ENCODE measurements at regions not wholly inside any gene's neighbourhood (a gene's known extent, or its start where the extent isn't known, plus 50 kb on each side); places are given as distances from the start of the nearest gene placed in this dataset.
A peak's percentile ranks its signal among the peaks of the same experiment; 100 is the strongest.

GRCh38 chr20:4610871-4611270 lies 75.4 kb upstream of the PRNP start:
- Mint-ChIP-seq H3K9me3 (peaks cover 0 to 7% (median 4%) of the 10 kb centered on the region in 7 donors), H3K27me3 (peaks cover 0 to 4% (median 0%) of the 10 kb centered on the region in 3 donors), H3K4me1 (peaks cover 35 to 43% (median 35%) of the 10 kb centered on the region in 3 donors), H3K36me3 (peaks cover 4 to 6% of the 10 kb centered on the region in 2 donors), H3K27ac (peak overlapping the region in 3 of 6 donors; percentile 59 to 89 (median 82)), H3K4me3 (no peak overlapping the region)
- ATAC-seq (ENCODE audit: low read depth in 2 of 2) (no peak), DNase-seq (no peak)

- Mint-ChIP-seq H3K4me1 (peaks cover 34 to 42% (median 34%) of the 10 kb centered on the region in 3 donors), H3K9me3 (no peaks in the 10 kb centered on the region), H3K27ac (peak overlapping the region in 2 of 6 donors; percentile 29 to 85), H3K4me3 (no peak overlapping the region), H3K36me3 (no peaks in the 10 kb centered on the region), H3K27me3 (peaks cover 0 to 4% (median 0%) of the 10 kb centered on the region in 3 donors)
- DNase-seq (no peak), ATAC-seq (ENCODE audit: low read depth in 2 of 2) (no peak)
Observed at GRCh38 chr20:4609511-4609910, 76.7 kb upstream of the PRNP start.

GRCh38 chr20:4608861-4609260 lies 77.4 kb upstream of the PRNP start:
- no peak for DNase-seq
- H3K4me3 Mint-ChIP-seq = no peak overlapping the region
- H3K36me3 Mint-ChIP-seq = no peaks in the 10 kb centered on the region
- H3K4me1 Mint-ChIP-seq = peaks cover 27 to 35% (median 28%) of the 10 kb centered on the region in 3 donors
- H3K27me3 Mint-ChIP-seq = peaks cover 0 to 4% (median 4%) of the 10 kb centered on the region in 3 donors
- ATAC-seq (ENCODE audit: low read depth in 2 of 2) = no peak
- H3K9me3 Mint-ChIP-seq = no peaks in the 10 kb centered on the region
- H3K27ac Mint-ChIP-seq = peak overlapping the region in 3 of 6 donors; percentile 48 to 77 (median 61)

- peak overlapping the region in 1 of 8 donors; percentile 39 for H3K4me3 Mint-ChIP-seq
- ATAC-seq (ENCODE audit: low read depth in 2 of 2) (peak; percentile 87 to 94), DNase-seq (peak; percentile 67)
- peaks cover 0 to 12% (median 4%) of the 10 kb centered on the region in 3 donors for H3K27me3 Mint-ChIP-seq
- H3K4me1 Mint-ChIP-seq = peaks cover 21 to 28% (median 23%) of the 10 kb centered on the region in 3 donors
- no peaks in the 10 kb centered on the region for H3K9me3 Mint-ChIP-seq
- H3K36me3 Mint-ChIP-seq = no peaks in the 10 kb centered on the region
- peak overlapping the region in 5 of 6 donors; percentile 19 to 82 (median 73) for H3K27ac Mint-ChIP-seq
Observed at GRCh38 chr20:4607287-4607713, 79.0 kb upstream of the PRNP start.

GRCh38 chr20:4606051-4606450 lies 80.2 kb upstream of the PRNP start:
- H3K27ac Mint-ChIP-seq = no peak overlapping the region
- no peaks in the 10 kb centered on the region for H3K36me3 Mint-ChIP-seq
- DNase-seq = no peak
- no peak for ATAC-seq (ENCODE audit: low read depth in 2 of 2)
- H3K4me1 Mint-ChIP-seq = peaks cover 18 to 24% (median 21%) of the 10 kb centered on the region in 3 donors
- H3K4me3 Mint-ChIP-seq = no peak overlapping the region
- H3K27me3 Mint-ChIP-seq = peaks cover 0 to 23% (median 8%) of the 10 kb centered on the region in 3 donors
- H3K9me3 Mint-ChIP-seq = no peaks in the 10 kb centered on the region

- no peak for DNase-seq
- H3K4me3 Mint-ChIP-seq = no peak overlapping the region
- no peak for ATAC-seq (ENCODE audit: low read depth in 2 of 2)
- no peaks in the 10 kb centered on the region for H3K9me3 Mint-ChIP-seq
- peaks cover 18 to 24% (median 21%) of the 10 kb centered on the region in 3 donors for H3K4me1 Mint-ChIP-seq
- peak overlapping the region in 1 of 6 donors; percentile 2 for H3K27ac Mint-ChIP-seq
- peaks cover 0 to 32% (median 13%) of the 10 kb centered on the region in 3 donors for H3K27me3 Mint-ChIP-seq
- H3K36me3 Mint-ChIP-seq = no peaks in the 10 kb centered on the region
Observed at GRCh38 chr20:4605166-4605565, 81.1 kb upstream of the PRNP start.

- no peaks in the 10 kb centered on the region for H3K36me3 Mint-ChIP-seq
- no peak for ATAC-seq (ENCODE audit: low read depth in 2 of 2)
- no peak overlapping the region for H3K27ac Mint-ChIP-seq
- peaks cover 0 to 33% (median 13%) of the 10 kb centered on the region in 3 donors for H3K27me3 Mint-ChIP-seq
- no peak for DNase-seq
- peaks cover 13 to 21% (median 18%) of the 10 kb centered on the region in 3 donors for H3K4me1 Mint-ChIP-seq
- H3K4me3 Mint-ChIP-seq = no peak overlapping the region
- H3K9me3 Mint-ChIP-seq = no peaks in the 10 kb centered on the region
Observed at GRCh38 chr20:4604580-4604979, 81.7 kb upstream of the PRNP start.

GRCh38 chr20:4603724-4604123 lies 82.5 kb upstream of the PRNP start:
- Mint-ChIP-seq H3K27me3 (peaks cover 0 to 33% (median 13%) of the 10 kb centered on the region in 3 donors), H3K4me1 (peaks cover 10 to 18% (median 17%) of the 10 kb centered on the region in 3 donors), H3K9me3 (no peaks in the 10 kb centered on the region), H3K36me3 (no peaks in the 10 kb centered on the region), H3K27ac (peak overlapping the region in 2 of 6 donors; percentile 4 to 41), H3K4me3 (no peak overlapping the region)
- DNase-seq = no peak
- ATAC-seq (ENCODE audit: low read depth in 2 of 2) = no peak

GRCh38 chr20:4602297-4602631 lies 84.0 kb upstream of the PRNP start:
- DNase-seq = no peak
- Mint-ChIP-seq H3K4me3 (no peak overlapping the region), H3K27me3 (peaks cover 6 to 36% (median 13%) of the 10 kb centered on the region in 3 donors), H3K9me3 (no peaks in the 10 kb centered on the region), H3K36me3 (no peaks in the 10 kb centered on the region), H3K4me1 (peaks cover 7 to 14% (median 8%) of the 10 kb centered on the region in 3 donors), H3K27ac (no peak overlapping the region)
- ATAC-seq (ENCODE audit: low read depth in 2 of 2) = no peak

GRCh38 chr20:4601630-4602296 lies 84.5 kb upstream of the PRNP start:
- no peak for DNase-seq
- no peak for ATAC-seq (ENCODE audit: low read depth in 2 of 2)
- H3K36me3 Mint-ChIP-seq = no peaks in the 10 kb centered on the region
- peak overlapping the region in 1 of 6 donors; percentile 17 for H3K27ac Mint-ChIP-seq
- H3K9me3 Mint-ChIP-seq = no peaks in the 10 kb centered on the region
- H3K4me3 Mint-ChIP-seq = no peak overlapping the region
- peaks cover 11 to 41% (median 15%) of the 10 kb centered on the region in 3 donors for H3K27me3 Mint-ChIP-seq
- H3K4me1 Mint-ChIP-seq = peaks cover 4 to 10% (median 6%) of the 10 kb centered on the region in 3 donors

GRCh38 chr20:4600308-4601014 lies 85.8 kb upstream of the PRNP start:
- Mint-ChIP-seq H3K9me3 (no peaks in the 10 kb centered on the region), H3K27me3 (peaks cover 12 to 44% (median 22%) of the 10 kb centered on the region in 3 donors), H3K36me3 (no peaks in the 10 kb centered on the region), H3K4me3 (no peak overlapping the region), H3K4me1 (peaks cover 4 to 10% (median 6%) of the 10 kb centered on the region in 3 donors), H3K27ac (no peak overlapping the region)
- DNase-seq (no peak), ATAC-seq (ENCODE audit: low read depth in 2 of 2) (no peak)

GRCh38 chr20:4597215-4597614 lies 89.0 kb upstream of the PRNP start:
- ATAC-seq (ENCODE audit: low read depth in 2 of 2) = no peak
- no peak for DNase-seq
- H3K4me3 Mint-ChIP-seq = no peak overlapping the region
- no peak overlapping the region for H3K27ac Mint-ChIP-seq
- peaks cover 22 to 49% (median 28%) of the 10 kb centered on the region in 3 donors for H3K27me3 Mint-ChIP-seq
- H3K4me1 Mint-ChIP-seq = peaks cover 11 to 17% (median 13%) of the 10 kb centered on the region in 3 donors
- no peaks in the 10 kb centered on the region for H3K36me3 Mint-ChIP-seq
- H3K9me3 Mint-ChIP-seq = no peaks in the 10 kb centered on the region

GRCh38 chr20:4593149-4593525 lies 93.1 kb upstream of the PRNP start:
- ATAC-seq (ENCODE audit: low read depth in 2 of 2) (no peak), DNase-seq (no peak)
- Mint-ChIP-seq H3K4me1 (peaks cover 7 to 15% (median 13%) of the 10 kb centered on the region in 3 donors), H3K9me3 (no peaks in the 10 kb centered on the region), H3K4me3 (peak overlapping the region; percentile 56 to 87 (median 78)), H3K27ac (no peak overlapping the region), H3K36me3 (no peaks in the 10 kb centered on the region), H3K27me3 (peaks cover 21 to 34% (median 28%) of the 10 kb centered on the region in 3 donors)
